Mammary epithelial cell (primary cell): ENCODE measurements at regions not wholly inside any gene's neighbourhood (a gene's known extent, or its start where the extent isn't known, plus 50 kb on each side); places are given as distances from the start of the nearest gene placed in this dataset.

ENCODE experiments used
- CTCF ChIP-seq, 2 donors: IDR thresholded peaks in 1 of 2; conservative IDR thresholded peaks in 1 of 2; 2 replicates each; pipeline ENCODE4 v1.5.1; 2011 to 2012; ENCODE audit warnings: inconsistent platforms in 2 of 2, low read length in 2 of 2, mild to moderate bottlenecking in 2 of 2, control low read depth in 1 of 2, low read depth in 1 of 2; ENCODE audit not compliant: insufficient read depth in 1 of 2; ENCODE audit errors: extremely low read depth in 1 of 2
- EZH2 ChIP-seq: IDR thresholded peaks from 2 replicates; pipeline ENCODE4 v1.6.1; 2012; ENCODE audit warnings: low read length, inconsistent platforms, borderline replicate concordance

GRCh38 chr11:111106641-111107040 lies 138.9 kb upstream of the POU2AF2 start:
- no peak for TF ChIP-seq CTCF (conservative IDR thresholded peaks at IDR 0.05 in 1 of 2, IDR thresholded peaks at IDR 0.05 in 1 of 2; ENCODE audit: extremely low read depth in 1 of 2, insufficient read depth in 1 of 2, low read depth in 1 of 2, low read length in 2 of 2)
- TF ChIP-seq EZH2, result no peak
